HEK293 (cell line): ENCODE measurements at regions not wholly inside any gene's neighbourhood (a gene's known extent, or its start where the extent isn't known, plus 50 kb on each side); places are given as distances from the start of the nearest gene placed in this dataset.

ENCODE experiments used
- CTCF ChIP-seq: fragments of 450-650 bp; formaldehyde crosslinking; IDR thresholded peaks from 2 replicates; pipeline ENCODE4 v1.5.1; 2016; ENCODE audit warnings: missing biosample characterization, missing genetic modification characterization
- HOXA7 ChIP-seq: sonication (generic); formaldehyde crosslinking; IDR thresholded peaks from 2 replicates; pipeline ENCODE4 v1.8.1; 2022; ENCODE audit warnings: missing genetic modification reagents, borderline replicate concordance
- ZBTB10 ChIP-seq: fragments of 450-650 bp; formaldehyde crosslinking; IDR thresholded peaks from 2 replicates; pipeline ENCODE4 v1.5.1; 2016; ENCODE audit warnings: missing biosample characterization, missing genetic modification characterization
- ZFP41 ChIP-seq: fragments of 450-650 bp; formaldehyde crosslinking; IDR thresholded peaks from 2 replicates; pipeline ENCODE4 v1.5.1; 2016; ENCODE audit warnings: missing biosample characterization, missing genetic modification characterization, borderline replicate concordance
- ZFP69B ChIP-seq: fragments of 450-650 bp; formaldehyde crosslinking; IDR thresholded peaks from 2 replicates; pipeline ENCODE4 v1.5.1; 2016; ENCODE audit warnings: missing biosample characterization, missing genetic modification characterization
- ZNF561 ChIP-seq: fragments of 450-650 bp; IDR thresholded peaks from 2 replicates; pipeline ENCODE4 v1.5.1; 2018; ENCODE audit warnings: missing biosample characterization, missing genetic modification characterization, borderline replicate concordance
- ZNF658 ChIP-seq: fragments of 450-650 bp; formaldehyde crosslinking; IDR thresholded peaks from 2 replicates; pipeline ENCODE4; 2016; ENCODE audit warnings: missing biosample characterization, missing genetic modification characterization

GRCh38 chr7:96486681-96487080, 164.8 kb upstream of the SLC25A13 start:
- TF ChIP-seq CTCF (tag by site-specific recombination): no peak
- no peak for TF ChIP-seq ZNF561 (tag by site-specific recombination)
- no peak for TF ChIP-seq HOXA7
- no peak for TF ChIP-seq ZFP69B (tag by site-specific recombination)
- TF ChIP-seq ZNF658: no peak
- no peak for TF ChIP-seq ZBTB10
- no peak for TF ChIP-seq ZFP41 (tag by site-specific recombination)
